ENCODE measurements at regions not wholly inside any gene's neighbourhood (a gene's known extent, or its start where the extent isn't known, plus 50 kb on each side); places are given as distances from the start of the nearest gene placed in this dataset.
"Not testable (repeated sequence)": the region's sequence is repeated elsewhere in the genome, so short reads cannot be mapped to it uniquely, and the experiment has no call there.

DNA sequence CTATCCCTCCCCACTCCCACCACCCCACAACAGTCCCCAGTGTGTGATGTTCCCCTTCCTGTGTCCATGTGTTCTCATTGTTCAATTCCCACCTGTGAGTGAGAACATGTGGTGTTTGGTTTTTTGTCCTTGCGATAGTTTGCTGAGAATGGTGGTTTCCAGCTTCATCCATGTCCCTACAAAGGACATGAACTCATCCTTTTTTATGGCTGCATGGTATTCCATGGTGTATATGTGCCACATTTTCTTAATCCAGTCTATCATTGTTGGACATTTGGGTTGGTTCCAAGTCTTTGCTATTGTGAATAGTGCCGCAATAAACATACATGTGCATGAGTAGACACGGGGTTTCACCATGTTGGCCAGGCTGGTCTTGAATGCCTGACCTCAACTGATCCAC, 109.8 kb downstream of the USP22 start:
- TF ChIP-seq CBX3, SP1 (IDR thresholded peaks at IDR 0.05; ENCODE audit: low read depth): not testable (repeated sequence)

Data from HCT116 (cell line).